ENCODE measurements at regions not wholly inside any gene's neighbourhood (a gene's known extent, or its start where the extent isn't known, plus 50 kb on each side); places are given as distances from the start of the nearest gene placed in this dataset.
"Not testable (repeated sequence)": the region's sequence is repeated elsewhere in the genome, so short reads cannot be mapped to it uniquely, and the experiment has no call there.

DNA sequence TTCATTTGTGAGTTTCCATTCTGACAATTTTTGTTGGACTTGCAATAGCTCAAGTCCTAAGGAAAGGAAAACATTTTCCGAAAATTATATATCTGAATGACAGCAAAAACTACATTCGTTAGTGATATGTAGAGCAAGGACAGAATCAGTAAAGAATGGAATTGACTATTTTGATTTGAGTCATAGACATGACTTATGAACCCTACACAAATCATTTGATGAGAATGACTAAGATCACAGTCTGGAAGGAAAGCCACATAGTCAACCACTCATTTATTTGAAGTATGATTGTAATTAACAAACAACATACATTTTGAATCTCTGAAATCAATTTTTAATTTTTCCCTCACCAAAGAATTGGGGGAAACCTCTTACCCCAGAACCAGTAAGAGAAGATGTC, 231.6 kb upstream of the CRIM1 start:
- no peaks in the 10 kb centered on the region for H3K27me3 ChIP-seq (replicated peaks; ENCODE audit: control insufficient read depth, insufficient read depth, low read length)
- no peak overlapping the region for H3K4me3 ChIP-seq (replicated peaks; ENCODE audit: low read depth, low read length)
- no peak for DNase-seq (ENCODE audit: extremely low read depth, insufficient read length)
- H3K36me3 ChIP-seq (ENCODE audit: control insufficient read depth, insufficient read depth, low read length): no peaks in the 10 kb centered on the region
- TF ChIP-seq, protein P1, sequence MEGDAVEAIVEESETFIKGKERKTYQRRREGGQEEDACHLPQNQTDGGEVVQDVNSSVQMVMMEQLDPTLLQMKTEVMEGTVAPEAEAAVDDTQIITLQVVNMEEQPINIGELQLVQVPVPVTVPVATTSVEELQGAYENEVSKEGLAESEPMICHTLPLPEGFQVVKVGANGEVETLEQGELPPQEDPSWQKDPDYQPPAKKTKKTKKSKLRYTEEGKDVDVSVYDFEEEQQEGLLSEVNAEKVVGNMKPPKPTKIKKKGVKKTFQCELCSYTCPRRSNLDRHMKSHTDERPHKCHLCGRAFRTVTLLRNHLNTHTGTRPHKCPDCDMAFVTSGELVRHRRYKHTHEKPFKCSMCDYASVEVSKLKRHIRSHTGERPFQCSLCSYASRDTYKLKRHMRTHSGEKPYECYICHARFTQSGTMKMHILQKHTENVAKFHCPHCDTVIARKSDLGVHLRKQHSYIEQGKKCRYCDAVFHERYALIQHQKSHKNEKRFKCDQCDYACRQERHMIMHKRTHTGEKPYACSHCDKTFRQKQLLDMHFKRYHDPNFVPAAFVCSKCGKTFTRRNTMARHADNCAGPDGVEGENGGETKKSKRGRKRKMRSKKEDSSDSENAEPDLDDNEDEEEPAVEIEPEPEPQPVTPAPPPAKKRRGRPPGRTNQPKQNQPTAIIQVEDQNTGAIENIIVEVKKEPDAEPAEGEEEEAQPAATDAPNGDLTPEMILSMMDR (IDR thresholded peaks at IDR 0.05; ENCODE audit: insufficient read depth, low read length, poor library complexity, severe bottlenecking): no peak

DNA sequence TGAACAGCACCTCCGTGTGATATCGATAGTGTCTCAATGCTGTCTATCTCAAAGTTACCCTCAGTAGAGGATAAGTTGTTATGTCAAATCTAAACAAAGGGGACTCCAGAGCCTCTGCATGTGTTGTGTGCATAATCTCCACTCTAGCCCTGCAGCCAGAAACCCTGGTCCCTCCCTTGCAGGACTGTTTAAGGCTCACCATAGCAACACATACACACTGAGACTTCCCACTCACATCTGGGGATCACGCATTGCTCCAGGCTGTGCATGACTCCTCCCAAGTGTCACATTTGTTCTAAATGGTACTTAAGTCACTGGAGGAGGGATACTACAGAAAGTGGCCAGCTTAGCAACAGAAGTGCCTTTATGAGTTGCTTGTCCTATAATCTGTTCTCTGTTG, 258.6 kb upstream of the CRIM1 start:
- H3K4me3 ChIP-seq (replicated peaks; ENCODE audit: low read depth, low read length): no peak overlapping the region
- no peaks in the 10 kb centered on the region for H3K27me3 ChIP-seq (replicated peaks; ENCODE audit: control insufficient read depth, insufficient read depth, low read length)
- H3K36me3 ChIP-seq (ENCODE audit: control insufficient read depth, insufficient read depth, low read length): no peaks in the 10 kb centered on the region
- no peak for DNase-seq (ENCODE audit: extremely low read depth, insufficient read length)
- TF ChIP-seq, protein P1 (IDR thresholded peaks at IDR 0.05; ENCODE audit: insufficient read depth, low read length, poor library complexity, severe bottlenecking): no peak

DNA sequence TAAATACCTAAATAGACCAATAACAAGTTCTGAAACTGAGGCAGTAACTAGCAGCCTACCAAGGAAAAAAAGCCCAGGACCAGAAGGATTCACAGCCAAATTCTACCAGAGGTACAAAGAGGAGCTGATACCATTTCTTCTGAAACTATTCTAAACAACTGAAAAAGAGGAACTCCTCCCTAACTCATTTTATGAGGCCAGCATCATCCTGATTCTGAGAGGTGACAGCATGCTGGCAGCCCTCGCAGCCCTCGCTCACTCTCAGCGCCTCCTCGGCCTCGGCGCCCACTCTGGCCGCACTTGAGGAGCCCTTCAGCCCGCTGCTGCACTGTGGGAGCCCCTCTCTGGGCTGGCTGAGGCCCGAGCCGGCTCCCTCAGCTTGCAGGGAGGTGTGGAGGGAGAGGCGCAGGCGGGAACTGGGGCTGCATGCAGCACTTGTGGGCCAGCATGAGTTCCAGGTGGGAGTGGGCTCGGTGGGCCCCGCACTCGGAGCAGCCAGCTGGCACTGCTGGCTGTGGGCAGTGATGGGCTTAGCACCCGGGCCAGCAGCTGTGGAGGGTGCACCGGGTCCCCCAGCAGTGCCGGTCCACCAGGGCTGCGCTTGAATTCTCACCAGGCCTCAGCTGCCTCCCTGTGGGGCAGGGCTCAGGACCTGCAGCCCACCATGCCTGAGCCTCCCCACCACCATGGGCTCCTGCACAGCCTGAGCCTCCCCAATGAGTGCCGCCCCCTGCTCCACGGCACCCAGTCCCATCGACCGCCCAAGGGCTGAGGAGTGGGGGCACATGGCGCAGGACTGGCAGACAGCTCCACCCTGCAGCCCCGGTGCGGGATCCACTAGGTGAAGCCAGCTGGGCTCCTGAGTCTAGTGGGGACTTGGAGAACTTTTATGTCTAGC, 263.5 kb upstream of the CRIM1 start:
- not testable (repeated sequence) for DNase-seq (ENCODE audit: extremely low read depth, insufficient read length); H3K4me3 ChIP-seq (replicated peaks; ENCODE audit: low read depth, low read length); H3K36me3 ChIP-seq (ENCODE audit: control insufficient read depth, insufficient read depth, low read length); H3K27me3 ChIP-seq (replicated peaks; ENCODE audit: control insufficient read depth, insufficient read depth, low read length)

DNA sequence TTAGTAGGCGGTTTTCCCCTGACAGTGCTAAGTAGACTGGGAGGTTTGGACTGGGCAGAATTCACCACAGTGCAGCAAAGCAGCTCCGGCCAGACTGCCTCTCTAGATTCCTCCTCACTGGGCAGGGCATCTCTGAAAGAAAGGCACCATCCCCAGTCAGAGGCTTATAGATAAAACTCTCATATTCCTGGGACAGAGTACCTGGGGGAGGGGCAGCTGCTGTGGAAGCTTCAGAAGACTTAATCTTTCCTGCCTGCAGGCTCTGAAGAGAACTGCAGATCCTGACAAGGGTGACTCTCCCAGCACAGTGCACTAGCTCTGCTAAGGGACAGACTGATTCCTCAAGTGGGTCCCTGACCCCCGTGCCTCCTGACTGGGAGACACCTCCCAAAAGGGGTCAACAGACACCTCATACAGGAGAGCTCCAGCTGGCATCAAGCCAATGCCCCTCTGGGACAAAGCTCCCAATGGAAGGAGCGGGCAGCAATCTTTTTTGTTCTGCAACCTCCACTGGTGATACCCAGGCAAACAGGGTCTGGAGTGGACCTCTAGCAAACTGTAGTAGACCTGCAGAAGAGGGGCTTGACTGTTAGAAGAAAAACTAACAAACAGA, 266.8 kb upstream of the CRIM1 start:
- TF ChIP-seq, protein P1 (IDR thresholded peaks at IDR 0.05; ENCODE audit: insufficient read depth, low read length, poor library complexity, severe bottlenecking): no peak
- no peaks in the 10 kb centered on the region for H3K36me3 ChIP-seq (ENCODE audit: control insufficient read depth, insufficient read depth, low read length)

DNA sequence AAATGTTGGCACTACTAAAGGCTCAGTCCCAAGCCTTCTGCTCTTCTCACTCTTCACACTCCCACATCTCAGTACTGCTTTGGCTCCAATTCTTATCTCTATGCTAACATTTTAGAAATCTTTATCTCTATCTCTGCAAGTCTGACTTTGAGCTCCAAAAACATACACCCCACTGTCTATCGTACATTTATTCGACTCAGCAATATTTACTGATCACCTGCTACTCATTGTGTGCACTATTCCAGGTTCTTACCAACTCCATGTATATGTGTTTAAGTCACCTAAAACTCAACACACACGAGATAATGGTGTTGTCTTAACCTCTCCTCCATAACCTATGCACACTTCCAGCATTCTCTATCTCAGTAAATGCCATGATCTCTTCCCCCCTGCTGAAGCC, 268.2 kb upstream of the CRIM1 start:
- Histone ChIP-seq H3K36me3 (ENCODE audit: control insufficient read depth, insufficient read depth, low read length) (no peaks in the 10 kb centered on the region), H3K4me3 (replicated peaks; ENCODE audit: low read depth, low read length) (no peak overlapping the region), H3K27me3 (replicated peaks; ENCODE audit: control insufficient read depth, insufficient read depth, low read length) (no peaks in the 10 kb centered on the region)
- no peak for DNase-seq (ENCODE audit: extremely low read depth, insufficient read length)
- TF ChIP-seq, protein P1 (IDR thresholded peaks at IDR 0.05; ENCODE audit: insufficient read depth, low read length, poor library complexity, severe bottlenecking): no peak

More for the DNA sequence above, 266.8 kb upstream of the CRIM1 start:
- DNase-seq (ENCODE audit: extremely low read depth, insufficient read length): no peak
- Histone ChIP-seq H3K4me3 (replicated peaks; ENCODE audit: low read depth, low read length) (no peak overlapping the region), H3K27me3 (replicated peaks; ENCODE audit: control insufficient read depth, insufficient read depth, low read length) (no peaks in the 10 kb centered on the region)

DNA sequence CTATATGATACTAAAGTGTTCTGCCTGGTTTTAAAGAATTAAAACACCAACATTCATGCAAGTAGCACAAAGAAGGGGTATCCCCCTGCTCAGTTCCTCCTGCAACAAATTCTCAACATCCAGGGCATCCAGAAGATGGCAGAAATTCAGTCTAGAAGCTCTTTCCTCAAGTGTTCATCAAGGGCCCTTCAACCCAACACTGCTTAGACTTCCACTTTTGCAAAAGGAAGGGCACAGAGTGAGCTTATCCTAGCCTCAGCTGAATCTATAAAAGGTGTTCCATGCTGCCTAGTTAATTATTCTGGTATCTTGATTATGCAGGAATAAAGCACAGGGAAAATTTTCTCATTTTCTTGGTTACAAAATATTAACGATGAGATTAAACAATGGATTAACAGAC, 275.8 kb upstream of the CRIM1 start:
- TF ChIP-seq, protein P1 (IDR thresholded peaks at IDR 0.05; ENCODE audit: insufficient read depth, low read length, poor library complexity, severe bottlenecking): no peak
- no peak overlapping the region for H3K4me3 ChIP-seq (replicated peaks; ENCODE audit: low read depth, low read length)
- H3K36me3 ChIP-seq (ENCODE audit: control insufficient read depth, insufficient read depth, low read length): no peaks in the 10 kb centered on the region
- no peaks in the 10 kb centered on the region for H3K27me3 ChIP-seq (replicated peaks; ENCODE audit: control insufficient read depth, insufficient read depth, low read length)
- DNase-seq (ENCODE audit: extremely low read depth, insufficient read length): no peak

All from GM06990 (cell line).